ENCODE measurements at regions not wholly inside any gene's neighbourhood (a gene's known extent, or its start where the extent isn't known, plus 50 kb on each side); places are given as distances from the start of the nearest gene placed in this dataset.

DNA sequence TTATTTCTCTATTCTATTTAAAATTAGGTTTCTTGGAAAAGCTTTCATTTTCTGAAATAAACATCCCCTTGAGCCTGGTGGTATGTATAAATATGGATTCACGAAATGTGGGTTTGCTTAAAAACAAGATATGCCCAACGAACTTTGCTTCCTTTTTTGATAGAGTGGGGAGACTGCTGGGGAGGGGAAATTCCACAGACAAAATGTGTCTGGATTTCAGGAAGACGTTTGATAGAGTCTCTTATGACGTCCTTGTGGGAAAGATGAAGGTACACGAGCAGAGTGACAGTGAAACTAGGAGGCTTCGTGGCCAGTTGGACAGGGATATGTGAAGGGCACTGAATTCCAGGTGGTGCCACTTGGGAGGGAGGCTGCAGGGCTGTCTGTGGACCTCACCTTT is 84.5 kb upstream of the RPS23 start:
- no peak overlapping the region for H2BK120ac ChIP-seq (replicated peaks; ENCODE audit: low read depth, low read length)
- H3K79me2 ChIP-seq (ENCODE audit: control insufficient read depth in 1 of 2, insufficient read depth in 2 of 2, low read length in 2 of 2): no peaks in the 10 kb centered on the region
- H3K4me2 ChIP-seq (ENCODE audit: insufficient read depth in 1 of 2, low read depth in 2 of 2, low read length in 2 of 2): no peak overlapping the region
- ChIA-PET CTCF (ENCODE audit: partially characterized antibody) (interaction anchor here (1.0 to 8.6 kb wide), 2 partner anchors 10 to 279 kb away, joined by 4 to 87 read pairs; no protein-coding TSS in a partner anchor), POLR2A (ENCODE audit: partially characterized antibody) (no interaction called here)
- no peak overlapping the region for H3K14ac ChIP-seq (ENCODE audit: insufficient read length)
- no peak overlapping the region for H4K8ac ChIP-seq (ENCODE audit: extremely low read depth, insufficient read depth, low read length)
- no peak overlapping the region for H3K18ac ChIP-seq (ENCODE audit: extremely low read depth, low read length)
- TF ChIP-seq CEBPB (IDR thresholded peaks at IDR 0.05; ENCODE audit: low read depth, low read length): no peak
- TF ChIP-seq SP2 (IDR thresholded peaks at IDR 0.05; ENCODE audit: low read length): no peak
- no peak for TF ChIP-seq RFX5 (IDR thresholded peaks at IDR 0.05; ENCODE audit: borderline replicate concordance, low read depth, low read length)
- no peak for TF ChIP-seq SIN3A (conservative IDR thresholded peaks at IDR 0.05 in 1 of 2, IDR thresholded peaks at IDR 0.05 in 1 of 2; ENCODE audit: low read depth in 1 of 2, low read length in 2 of 2)
- no peak for TF ChIP-seq BACH1 (IDR thresholded peaks at IDR 0.05; ENCODE audit: low read length)
- TF ChIP-seq JUN (IDR thresholded peaks at IDR 0.05; ENCODE audit: low read depth, low read length): no peak
- TF ChIP-seq CREB1 (IDR thresholded peaks at IDR 0.05): no peak
- TF ChIP-seq CBX5 (IDR thresholded peaks at IDR 0.05; ENCODE audit: low read depth, low read length): no peak
- no peak for TF ChIP-seq TAF1 (IDR thresholded peaks at IDR 0.05; ENCODE audit: low read depth, low read length)
- no peak for TF ChIP-seq TEAD4 (IDR thresholded peaks at IDR 0.05; ENCODE audit: low read depth, low read length)
- no peak for TF ChIP-seq RAD21 (IDR thresholded peaks at IDR 0.05 in 1 of 2, conservative IDR thresholded peaks at IDR 0.05 in 1 of 2; ENCODE audit: low read depth in 2 of 2, low read length in 2 of 2)
- TF ChIP-seq ZNF274 (IDR thresholded peaks at IDR 0.05; ENCODE audit: borderline replicate concordance, extremely low read depth, low read length): no peak
- TF ChIP-seq E2F6 (IDR thresholded peaks at IDR 0.05): no peak
- H3K23ac ChIP-seq (ENCODE audit: insufficient read length): no peak overlapping the region
- no peak overlapping the region for H2BK12ac ChIP-seq (ENCODE audit: low read depth, low read length)
- no peak overlapping the region for H4K5ac ChIP-seq (ENCODE audit: insufficient read length, low read depth, low read length)
- no peak for DNase-seq (ENCODE audit: low read depth in 1 of 2, low spot score in 2 of 2)
- H3K27ac ChIP-seq (ENCODE audit: low read depth, low read length): no peak overlapping the region
- no peaks in the 10 kb centered on the region for H3K9me3 ChIP-seq (ENCODE audit: insufficient read depth in 2 of 2, low read depth in 1 of 2, low read length in 1 of 2)
- no peak overlapping the region for H3K56ac ChIP-seq (replicated peaks; ENCODE audit: insufficient read length, low read depth, low read length)
- no peak overlapping the region for H2BK20ac ChIP-seq (ENCODE audit: low read length)
- no peaks in the 10 kb centered on the region for H3K27me3 ChIP-seq (replicated peaks in 1 of 4; ENCODE audit: control insufficient read depth in 3 of 4, extremely low read depth in 1 of 4, insufficient read depth in 3 of 4, low read length in 3 of 4)
- H3K4me1 ChIP-seq (replicated peaks in 1 of 4; ENCODE audit: control insufficient read depth in 3 of 4, insufficient read depth in 4 of 4, low read length in 3 of 4): no peaks in the 10 kb centered on the region
- 87% methylated on average over 6 of the region's 6 CpGs; no CpG with 5 or more reads in 1 of the 2 experiments for WGBS, 2 experiments (ENCODE audit: extremely low coverage in 1 of 2, insufficient coverage in 1 of 2, insufficient read length in 1 of 2, insufficient replicate concordance in 2 of 2, low coverage in 1 of 2, low lambda C conversion rate in 2 of 2, missing lambda C conversion rate in 1 of 2)
- no peak overlapping the region for H2BK5ac ChIP-seq (ENCODE audit: low read depth, low read length)
- H2BK15ac ChIP-seq (ENCODE audit: low read length): no peak overlapping the region
- H3K9ac ChIP-seq (replicated peaks in 1 of 4; ENCODE audit: extremely low read depth in 1 of 4, low read depth in 3 of 4, low read length in 3 of 4): no peak overlapping the region
- H3K36me3 ChIP-seq (ENCODE audit: control insufficient read depth in 2 of 4, insufficient read depth in 4 of 4, low read length in 3 of 4): no peaks in the 10 kb centered on the region
- H2AK5ac ChIP-seq (ENCODE audit: low read depth, low read length): no peak overlapping the region
- H2AFZ ChIP-seq (ENCODE audit: low read length): 0 out of 2 replicates have a peak overlapping the region, but pooled peaks have one; percentile 7
- H4K20me1 ChIP-seq (replicated peaks in 1 of 2; ENCODE audit: control insufficient read depth in 1 of 2, insufficient read depth in 2 of 2, low read length in 2 of 2): no peaks in the 10 kb centered on the region
- no peak overlapping the region for H4K91ac ChIP-seq (replicated peaks; ENCODE audit: insufficient read length, low read length)
- H3K4ac ChIP-seq (replicated peaks; ENCODE audit: insufficient read length, low read depth, low read length): no peak overlapping the region
- H3K23me2 ChIP-seq (ENCODE audit: low read depth, low read length): no peaks in the 10 kb centered on the region
- H3K79me1 ChIP-seq (ENCODE audit: low read depth, low read length): no peaks in the 10 kb centered on the region
- H3K4me3 ChIP-seq (ENCODE audit: extremely low read depth in 1 of 4, insufficient read depth in 2 of 4, low read depth in 3 of 4, low read length in 4 of 4): no peak overlapping the region
- no peak for FAIRE-seq

All from H1 (cell line).